ENCODE measurements at regions not wholly inside any gene's neighbourhood (a gene's known extent, or its start where the extent isn't known, plus 50 kb on each side); places are given as distances from the start of the nearest gene placed in this dataset.
"Not testable (repeated sequence)": the region's sequence is repeated elsewhere in the genome, so short reads cannot be mapped to it uniquely, and the experiment has no call there.

DNA sequence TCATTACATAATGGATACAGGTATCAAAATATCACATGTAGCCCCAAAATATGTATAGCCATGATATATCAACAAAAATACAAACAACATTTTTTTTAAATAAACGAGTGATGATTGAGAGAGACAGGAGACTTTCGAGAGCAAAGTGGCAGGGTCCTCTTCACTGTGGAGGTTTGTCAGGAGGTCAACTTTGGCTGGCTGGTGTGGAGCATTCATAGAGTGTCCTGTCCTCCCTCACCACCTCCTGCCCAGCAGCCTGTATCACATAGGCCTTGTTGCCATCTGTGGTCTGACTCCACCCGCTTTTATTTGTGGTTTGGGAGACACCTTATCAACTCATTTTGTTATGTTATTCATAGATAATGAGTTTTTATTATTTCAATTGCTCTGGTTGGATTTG lies 206.9 kb downstream of the SYK start:
- no peak for DNase-seq (ENCODE audit: low spot score)
- TF ChIP-seq, protein P1, sequence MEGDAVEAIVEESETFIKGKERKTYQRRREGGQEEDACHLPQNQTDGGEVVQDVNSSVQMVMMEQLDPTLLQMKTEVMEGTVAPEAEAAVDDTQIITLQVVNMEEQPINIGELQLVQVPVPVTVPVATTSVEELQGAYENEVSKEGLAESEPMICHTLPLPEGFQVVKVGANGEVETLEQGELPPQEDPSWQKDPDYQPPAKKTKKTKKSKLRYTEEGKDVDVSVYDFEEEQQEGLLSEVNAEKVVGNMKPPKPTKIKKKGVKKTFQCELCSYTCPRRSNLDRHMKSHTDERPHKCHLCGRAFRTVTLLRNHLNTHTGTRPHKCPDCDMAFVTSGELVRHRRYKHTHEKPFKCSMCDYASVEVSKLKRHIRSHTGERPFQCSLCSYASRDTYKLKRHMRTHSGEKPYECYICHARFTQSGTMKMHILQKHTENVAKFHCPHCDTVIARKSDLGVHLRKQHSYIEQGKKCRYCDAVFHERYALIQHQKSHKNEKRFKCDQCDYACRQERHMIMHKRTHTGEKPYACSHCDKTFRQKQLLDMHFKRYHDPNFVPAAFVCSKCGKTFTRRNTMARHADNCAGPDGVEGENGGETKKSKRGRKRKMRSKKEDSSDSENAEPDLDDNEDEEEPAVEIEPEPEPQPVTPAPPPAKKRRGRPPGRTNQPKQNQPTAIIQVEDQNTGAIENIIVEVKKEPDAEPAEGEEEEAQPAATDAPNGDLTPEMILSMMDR (IDR thresholded peaks at IDR 0.05; ENCODE audit: extremely low read depth, insufficient read depth, missing control alignments), result no peak
- in situ Hi-C loops (cut with MboI; ENCODE audit: low pct_unique_long_range_greater_than_20kb, low sequenced_read_pairs, unreplicated experiment), result no loop called here

DNA sequence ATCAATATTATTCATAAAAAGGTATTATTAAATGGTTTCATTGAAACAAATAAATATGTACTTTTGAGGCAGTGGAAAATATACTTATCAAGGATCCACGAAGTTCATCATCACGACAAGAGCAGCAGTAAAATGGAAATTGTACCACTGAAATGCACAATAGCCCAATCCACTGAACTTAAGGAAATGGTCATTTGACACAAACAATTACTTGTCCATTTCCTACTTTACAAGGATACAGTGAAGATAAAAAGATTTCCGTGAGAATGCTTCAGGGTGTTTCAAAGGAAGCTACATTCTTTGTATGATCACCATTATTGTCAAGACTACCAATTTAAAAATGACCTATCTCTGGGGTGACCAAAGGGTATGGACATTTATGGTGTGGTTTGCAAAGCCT lies 210.3 kb downstream of the SYK start:
- TF ChIP-seq, protein P1 (IDR thresholded peaks at IDR 0.05; ENCODE audit: extremely low read depth, insufficient read depth, missing control alignments), result no peak
- no peak for DNase-seq (ENCODE audit: low spot score)
- in situ Hi-C loops (cut with MboI; ENCODE audit: low pct_unique_long_range_greater_than_20kb, low sequenced_read_pairs, unreplicated experiment), result no loop called here

DNA sequence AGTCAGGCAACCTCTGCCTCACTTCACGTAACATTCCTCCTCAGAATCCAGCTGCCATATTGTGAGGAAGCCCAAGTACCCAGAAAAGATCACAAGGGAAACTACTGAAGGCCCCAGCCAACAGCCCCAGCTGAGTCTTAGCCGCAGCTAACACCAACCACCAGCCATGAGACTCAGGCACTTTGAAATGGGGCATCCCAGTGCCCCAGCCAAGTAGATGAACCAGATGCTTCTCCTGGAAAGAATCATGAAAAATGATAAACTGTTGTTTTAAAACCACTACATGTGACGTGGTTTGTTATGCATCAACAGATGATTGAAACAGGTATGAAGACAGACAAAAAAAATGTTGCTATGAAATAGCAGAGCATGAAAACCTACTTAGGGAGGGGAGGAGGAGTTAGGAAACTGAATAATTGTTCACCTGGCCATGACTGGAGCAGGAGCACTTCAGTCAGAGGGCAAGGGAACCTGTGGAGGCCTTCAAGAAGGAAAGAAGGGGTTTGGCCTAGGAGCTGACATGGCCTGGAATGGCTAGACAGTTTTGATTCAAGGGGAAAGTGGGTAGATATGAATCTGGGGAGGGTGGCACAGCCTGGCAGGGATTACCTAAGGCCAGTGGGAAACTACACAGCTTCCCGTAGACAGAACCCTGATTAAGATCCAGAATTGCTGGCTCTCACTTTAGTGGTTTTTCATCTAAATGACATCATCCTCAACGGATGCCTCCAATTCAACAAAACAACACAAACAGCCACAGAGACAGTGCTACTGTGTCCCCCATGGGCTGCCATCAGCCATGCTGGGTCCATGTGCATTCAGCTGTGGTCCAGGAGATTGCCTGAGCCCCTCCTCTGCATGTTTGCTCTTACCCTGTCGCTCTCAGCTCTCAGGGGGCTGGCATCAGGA lies 211.6 kb downstream of the SYK start:
- DNase-seq (ENCODE audit: low spot score), result no peak
- in situ Hi-C loops (cut with MboI; ENCODE audit: low pct_unique_long_range_greater_than_20kb, low sequenced_read_pairs, unreplicated experiment), result no loop called here
- TF ChIP-seq, protein P1 (IDR thresholded peaks at IDR 0.05; ENCODE audit: extremely low read depth, insufficient read depth, missing control alignments), result no peak

DNA sequence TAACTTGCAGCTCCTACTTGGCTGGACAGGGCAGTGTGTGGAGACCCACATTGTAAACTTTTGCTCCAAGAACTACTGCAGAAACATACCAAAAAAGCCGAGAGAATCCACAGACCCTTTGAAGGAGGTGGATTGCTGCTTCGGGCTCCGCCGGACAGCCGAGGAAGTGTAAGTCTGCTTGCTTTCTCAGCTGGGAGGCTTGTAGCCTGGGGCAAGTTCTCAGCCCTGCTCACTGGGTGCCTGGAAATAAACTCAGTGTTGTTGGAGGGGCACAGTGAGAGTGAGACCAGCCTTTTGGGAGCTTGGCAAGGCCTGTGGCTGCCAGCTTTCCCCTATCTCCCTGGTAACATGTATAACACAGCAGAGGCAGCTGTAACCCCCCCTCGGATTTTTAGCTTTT lies 215.6 kb downstream of the SYK start:
- no peak for DNase-seq (ENCODE audit: low spot score)
- TF ChIP-seq, protein P1 (IDR thresholded peaks at IDR 0.05; ENCODE audit: extremely low read depth, insufficient read depth, missing control alignments), result no peak
- in situ Hi-C loops (cut with MboI; ENCODE audit: low pct_unique_long_range_greater_than_20kb, low sequenced_read_pairs, unreplicated experiment), result no loop called here

DNA sequence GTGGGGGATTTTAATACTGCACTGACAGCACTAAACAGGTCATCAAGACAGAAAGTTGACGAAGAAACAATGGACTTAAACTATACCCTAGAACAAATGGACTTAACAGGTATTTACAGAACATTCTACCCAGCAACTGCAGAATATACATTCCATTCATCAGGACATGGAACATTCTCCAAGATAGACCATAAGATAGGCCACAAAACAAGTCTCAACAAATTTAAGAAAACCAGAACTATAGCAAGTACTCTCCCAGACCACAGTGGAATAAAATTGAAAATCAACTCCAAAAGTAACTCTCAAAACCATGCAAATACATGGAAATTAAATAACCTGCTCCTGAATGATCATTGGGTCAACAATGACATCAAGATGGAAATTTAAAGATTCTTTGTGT lies 218.3 kb downstream of the SYK start:
- DNase-seq (ENCODE audit: low spot score); in situ Hi-C loops (cut with MboI; ENCODE audit: low pct_unique_long_range_greater_than_20kb, low sequenced_read_pairs, unreplicated experiment): not testable (repeated sequence)

DNA sequence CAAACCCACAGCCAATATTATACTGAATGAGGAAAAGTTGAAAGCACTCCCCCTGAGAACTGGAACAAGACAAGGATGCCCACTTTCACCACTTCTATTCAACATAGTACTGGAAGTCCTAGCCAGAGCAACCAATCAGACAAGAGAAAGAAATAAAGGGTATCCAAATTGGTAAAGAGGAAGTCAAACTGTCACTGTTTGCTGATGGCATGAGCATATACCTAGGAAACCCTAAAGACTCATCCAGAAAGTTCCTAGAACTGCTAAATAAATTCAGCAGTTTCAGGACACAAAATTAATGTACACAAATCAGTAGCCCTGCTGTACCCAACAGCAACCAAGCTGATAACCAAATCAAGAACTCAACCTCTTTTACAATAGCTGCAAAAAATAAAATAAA lies 220.0 kb downstream of the SYK start:
- in situ Hi-C loops (cut with MboI; ENCODE audit: low pct_unique_long_range_greater_than_20kb, low sequenced_read_pairs, unreplicated experiment); DNase-seq (ENCODE audit: low spot score): not testable (repeated sequence)

DNA sequence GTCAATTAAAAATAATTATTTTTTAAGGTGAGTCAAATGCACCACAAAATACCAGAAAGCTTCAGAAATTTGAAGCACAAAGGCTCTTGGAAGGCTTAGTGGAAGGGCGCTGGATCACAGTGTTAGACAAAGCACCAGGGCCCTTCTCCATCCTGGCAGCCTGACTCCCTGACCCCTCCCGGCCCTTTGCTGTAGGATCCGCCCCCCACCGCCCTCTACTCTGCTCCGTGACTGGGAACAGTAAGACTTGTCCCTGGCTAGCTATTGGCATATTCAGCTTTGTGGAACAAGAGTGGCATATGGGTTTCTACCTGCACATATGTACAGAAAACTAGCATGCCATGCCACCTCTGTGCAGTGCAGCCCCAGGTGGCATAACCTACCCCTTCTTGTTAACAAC lies 222.1 kb downstream of the SYK start:
- no peak for DNase-seq (ENCODE audit: low spot score)
- in situ Hi-C loops (cut with MboI; ENCODE audit: low pct_unique_long_range_greater_than_20kb, low sequenced_read_pairs, unreplicated experiment), result no loop called here
- TF ChIP-seq, protein P1 (IDR thresholded peaks at IDR 0.05; ENCODE audit: extremely low read depth, insufficient read depth, missing control alignments), result no peak
